SIG-M5 treated with dmso at 0.1 percent for 504 hours (cell line): ENCODE measurements at regions not wholly inside any gene's neighbourhood (a gene's known extent, or its start where the extent isn't known, plus 50 kb on each side); places are given as distances from the start of the nearest gene placed in this dataset.

Source experiments
- DNase-seq: peaks from one replicate; lab custom pipeline; 2025; ENCODE audit not compliant: unreplicated experiment; lab: John Stamatoyannopoulos, UW

DNA sequence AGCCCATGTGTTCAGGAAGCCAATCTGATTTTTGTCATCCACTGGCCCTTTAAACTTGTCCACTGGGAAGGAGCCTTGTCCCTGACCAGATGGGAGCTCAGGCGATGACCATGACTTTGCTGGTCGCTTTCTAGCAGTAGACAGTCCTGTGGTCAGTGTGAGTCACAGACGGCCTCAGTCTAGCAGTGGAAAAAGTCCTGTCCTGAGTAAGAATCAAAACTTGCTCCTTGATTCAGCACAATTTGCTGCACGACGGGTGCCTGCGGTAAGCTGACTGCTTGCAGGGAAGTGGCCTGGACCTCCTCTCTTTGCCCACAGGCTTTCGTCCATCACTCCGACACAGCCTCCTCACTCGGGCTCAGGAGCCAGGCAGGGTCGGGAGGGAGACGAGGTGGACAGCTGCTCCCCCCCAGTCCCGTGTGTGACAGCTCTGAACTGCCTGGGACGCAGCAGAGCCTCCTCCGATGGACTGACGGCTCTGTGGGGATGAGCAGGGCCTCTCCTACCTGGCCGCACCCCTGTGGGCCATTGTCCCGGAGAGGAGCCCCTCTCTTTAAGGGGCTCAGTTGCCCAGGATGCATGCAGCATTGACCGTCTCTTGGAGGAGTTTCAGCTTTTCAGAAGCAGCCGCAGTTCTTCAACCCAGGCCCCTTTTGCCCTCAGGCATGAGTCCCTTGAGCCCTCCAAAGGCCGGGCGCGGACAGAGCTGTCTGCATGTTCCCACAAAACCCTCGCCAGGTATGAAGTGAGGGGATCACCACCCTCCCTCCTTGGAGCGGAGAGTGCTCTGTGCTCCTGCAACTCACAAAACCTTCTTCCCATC, 209.2 kb downstream of the ANKRD60 start:
- no peak for DNase-seq

GRCh38 chr20:58018590-58018989, 209.9 kb downstream of the ANKRD60 start:
- no peak for DNase-seq

DNA sequence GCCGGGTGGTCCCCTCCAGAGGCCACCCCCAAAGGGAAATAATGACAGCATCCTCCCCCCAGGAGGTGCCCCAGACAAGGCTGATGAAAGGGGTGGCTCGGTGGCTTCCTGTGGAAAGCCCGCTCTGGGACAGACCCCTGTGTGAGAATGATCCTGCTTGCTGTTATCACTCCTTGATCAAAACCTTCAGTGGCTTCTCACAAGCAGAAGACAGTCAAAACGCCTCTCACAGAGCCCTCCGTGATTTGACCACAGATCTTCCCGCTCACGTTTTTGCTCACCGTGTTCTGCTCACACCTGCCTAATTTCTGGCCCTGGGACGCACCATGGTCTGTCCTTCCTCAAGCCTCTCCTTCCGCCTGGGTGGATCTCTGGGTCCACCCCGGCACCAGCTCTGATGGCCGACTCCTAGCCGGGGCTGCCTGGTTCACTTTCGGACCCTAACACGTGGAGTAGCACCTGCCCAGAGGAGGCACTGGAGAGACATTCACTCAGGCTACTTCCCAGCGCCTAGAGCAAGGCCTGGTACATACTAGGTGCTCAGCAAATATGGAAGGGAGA, 210.4 kb downstream of the ANKRD60 start:
- DNase-seq, result no peak

- no peak for DNase-seq
These were observed 211.1 kb downstream of the ANKRD60 start for GRCh38 chr20:58017231-58017969.

- DNase-seq, result no peak
These were observed 211.7 kb downstream of the ANKRD60 start for GRCh38 chr20:58016779-58017178.

DNA sequence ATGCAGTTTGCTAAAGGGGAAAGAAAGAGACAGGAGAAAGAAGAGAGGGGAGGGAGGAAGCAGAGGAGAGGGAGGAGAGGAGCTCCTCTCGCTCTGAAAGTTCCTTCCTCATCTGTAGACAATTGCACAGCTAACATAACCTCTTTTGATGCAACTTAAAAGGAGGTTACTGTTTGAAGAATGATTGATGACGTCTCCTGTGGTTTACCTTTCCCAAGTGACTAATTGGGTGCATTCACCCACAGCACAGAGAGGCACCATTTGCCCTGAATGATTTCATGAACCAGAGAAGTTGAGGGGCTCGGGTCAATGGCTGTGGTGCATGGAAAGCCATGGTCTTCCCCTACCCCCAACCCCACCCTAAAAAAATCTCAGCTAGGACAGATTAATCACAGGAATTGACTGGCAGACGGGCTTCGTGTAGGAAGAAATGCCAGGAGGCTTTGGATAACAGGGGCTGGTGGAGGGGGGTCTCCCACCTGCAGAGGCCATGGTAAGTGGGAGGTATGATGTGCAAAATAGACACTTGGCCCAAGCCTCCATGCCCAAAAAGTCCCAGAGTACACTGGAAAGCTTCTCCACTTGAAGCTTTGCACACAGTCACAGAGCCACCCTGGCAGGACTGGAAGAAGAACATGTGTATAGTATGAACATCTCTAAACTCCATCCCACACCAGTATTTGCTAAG, 213.7 kb downstream of the ANKRD60 start:
- DNase-seq, result peak; percentile 13

- no peak for DNase-seq
These were observed 215.5 kb downstream of the ANKRD60 start for GRCh38 chr20:58012731-58013510.

DNA sequence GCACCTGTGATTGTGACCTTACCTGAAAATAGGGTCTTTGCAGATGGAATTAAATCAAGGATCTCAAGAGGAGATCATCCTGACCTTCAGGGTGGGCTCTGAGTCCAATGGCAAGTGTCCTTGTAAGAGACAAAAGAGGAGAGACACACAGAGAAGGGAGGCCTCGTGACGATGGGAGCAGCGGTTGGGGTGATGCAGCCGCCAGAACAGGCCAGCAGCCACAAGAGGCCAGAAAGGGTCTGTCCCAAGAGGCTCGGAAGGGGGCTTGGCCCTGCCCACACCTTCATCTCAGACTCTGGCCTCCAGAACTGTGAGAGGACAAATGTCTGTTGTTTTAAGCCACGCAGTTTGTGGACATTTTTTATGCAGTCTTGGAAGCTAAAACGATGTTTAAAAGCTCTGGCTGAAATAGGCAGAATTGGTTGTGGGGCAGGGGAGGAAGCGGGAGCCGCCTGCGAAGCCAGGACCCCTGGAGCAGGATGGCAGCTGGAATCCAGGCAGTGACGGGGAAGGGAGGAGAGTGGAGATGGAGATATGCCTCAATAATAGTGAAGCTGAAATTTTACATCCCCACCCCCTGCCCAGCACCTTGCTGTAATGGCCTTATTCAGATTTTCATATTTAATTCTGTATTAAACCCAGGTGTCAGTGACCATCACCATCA, 216.4 kb downstream of the ANKRD60 start:
- no peak for DNase-seq

GRCh38 chr20:58011106-58011946, 217.1 kb downstream of the ANKRD60 start:
- DNase-seq, result no peak

DNA sequence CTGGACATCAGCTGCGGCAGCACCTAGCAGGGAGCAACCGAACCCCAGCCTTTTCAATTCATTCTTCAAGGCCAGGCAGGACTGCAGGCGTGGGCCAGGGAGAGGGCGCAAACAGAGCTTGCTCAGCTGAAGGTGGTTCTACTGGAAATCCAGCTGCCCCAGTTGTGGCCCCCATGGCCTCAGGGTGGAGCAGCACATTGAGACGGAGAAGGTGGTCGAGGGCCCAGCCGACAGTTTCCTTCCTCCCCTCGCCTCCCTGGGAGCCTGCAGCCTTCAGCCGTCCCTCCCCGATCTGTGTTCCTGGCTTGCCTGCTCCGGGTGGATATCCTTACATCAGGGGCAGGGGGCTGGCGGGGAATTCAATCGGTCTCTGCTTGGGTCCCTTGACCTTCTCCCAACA, 217.8 kb downstream of the ANKRD60 start:
- DNase-seq, result no peak

GRCh38 chr20:58010186-58010585, 218.3 kb downstream of the ANKRD60 start:
- DNase-seq, result no peak

DNA sequence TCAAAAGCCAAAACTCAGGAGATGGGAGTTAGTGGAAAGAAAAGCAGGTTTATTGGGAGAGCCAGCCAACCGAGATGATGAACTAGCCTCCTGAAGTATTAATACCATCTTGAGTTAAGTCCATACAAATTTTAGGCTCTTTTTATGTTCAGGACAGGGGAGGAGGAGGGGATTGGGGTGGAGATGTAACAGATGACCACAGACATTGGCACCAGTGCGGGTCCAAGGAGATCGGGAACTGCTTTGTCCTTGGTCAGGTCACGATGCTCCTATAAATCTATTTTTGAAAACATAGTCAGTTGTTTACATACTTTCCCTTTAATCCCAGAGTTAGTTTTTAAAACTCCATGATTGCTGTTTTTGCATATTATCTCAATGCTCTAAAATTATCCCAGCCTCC, 219.6 kb downstream of the ANKRD60 start:
- DNase-seq, result no peak

DNA sequence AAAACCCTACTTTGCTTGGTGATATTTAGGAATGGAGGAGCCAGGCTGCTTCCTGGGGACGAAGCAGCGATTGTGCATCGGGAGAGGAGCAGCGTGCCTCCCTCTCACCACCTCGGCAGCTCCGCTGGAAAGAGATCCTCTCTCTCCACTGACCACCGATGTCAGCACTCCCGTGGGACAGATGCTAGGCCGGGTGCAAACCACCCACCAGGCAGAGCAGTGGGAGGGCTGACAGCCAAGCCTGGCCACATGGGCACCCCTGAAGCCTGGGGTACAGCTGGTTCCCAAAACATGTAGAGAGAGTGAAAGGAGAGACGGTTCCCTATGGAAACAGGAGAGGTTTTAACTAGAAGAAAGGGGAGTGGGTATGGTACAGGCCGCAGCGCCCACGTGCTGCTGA, 220.0 kb downstream of the ANKRD60 start:
- no peak for DNase-seq

DNA sequence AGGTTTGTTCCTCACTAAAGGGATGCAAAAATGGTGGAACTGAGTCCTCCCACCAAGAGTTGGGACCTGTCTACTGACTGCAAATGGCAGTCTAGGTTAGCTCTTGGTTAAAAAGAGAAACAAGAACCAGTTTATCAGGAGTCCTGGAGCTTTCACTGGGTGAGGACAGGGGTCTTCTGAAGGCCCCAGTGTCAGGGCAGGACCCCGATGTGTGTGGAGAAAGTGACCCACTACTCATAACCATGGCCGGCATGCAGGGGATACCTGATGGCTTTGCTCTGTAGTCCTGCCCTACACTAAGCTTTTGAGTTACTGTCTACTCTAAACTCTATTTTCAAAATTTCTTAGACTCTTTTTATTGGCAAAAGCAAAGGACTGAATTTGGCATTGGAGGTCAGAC, 220.5 kb downstream of the ANKRD60 start:
- DNase-seq, result no peak

DNA sequence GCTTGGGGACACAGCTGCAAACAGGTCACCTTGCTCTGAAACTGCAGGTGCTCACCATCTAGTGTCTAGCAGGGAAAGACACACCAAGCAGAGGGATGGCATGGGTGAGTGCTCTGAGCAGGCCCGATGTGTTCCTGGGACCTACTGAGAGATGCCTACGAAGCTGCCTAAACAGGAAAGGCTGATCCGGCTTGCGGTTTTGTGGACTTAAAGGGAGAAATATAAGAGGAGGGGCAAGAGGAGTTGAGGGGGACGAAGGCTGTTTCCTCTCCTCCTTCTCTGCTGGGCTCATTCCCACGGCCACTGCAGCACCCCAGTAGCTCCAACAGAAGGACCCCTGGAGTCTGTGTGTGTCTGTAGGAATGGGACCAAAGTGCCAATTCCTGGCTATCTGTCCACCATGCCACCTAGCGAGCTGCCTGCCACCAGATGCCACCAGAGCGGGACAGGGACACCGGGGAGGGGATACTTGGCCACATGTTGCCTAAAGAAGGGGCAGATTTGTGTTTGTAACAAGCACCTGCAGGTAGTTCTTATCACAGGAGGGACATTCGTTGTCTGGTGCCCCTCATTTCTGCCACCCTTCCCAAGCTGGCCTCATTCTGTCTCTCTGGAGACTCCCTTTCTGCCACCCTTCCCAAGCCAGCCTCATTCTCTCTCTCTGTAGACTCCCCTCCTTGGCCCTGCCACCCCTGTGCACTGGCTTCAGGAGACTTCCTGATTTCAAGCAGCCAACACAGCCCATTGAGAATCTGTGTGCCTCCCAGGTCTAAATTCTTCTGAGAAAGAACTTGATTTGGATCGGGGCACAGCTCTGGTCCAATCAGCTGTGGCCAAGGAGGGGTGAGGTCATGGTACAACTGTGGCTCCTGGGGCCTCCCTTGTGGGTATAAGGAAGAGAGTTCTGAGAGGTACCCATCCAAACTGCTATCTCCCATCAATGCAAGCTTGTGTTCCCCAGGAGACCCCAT, 221.8 kb downstream of the ANKRD60 start:
- DNase-seq, result no peak

DNA sequence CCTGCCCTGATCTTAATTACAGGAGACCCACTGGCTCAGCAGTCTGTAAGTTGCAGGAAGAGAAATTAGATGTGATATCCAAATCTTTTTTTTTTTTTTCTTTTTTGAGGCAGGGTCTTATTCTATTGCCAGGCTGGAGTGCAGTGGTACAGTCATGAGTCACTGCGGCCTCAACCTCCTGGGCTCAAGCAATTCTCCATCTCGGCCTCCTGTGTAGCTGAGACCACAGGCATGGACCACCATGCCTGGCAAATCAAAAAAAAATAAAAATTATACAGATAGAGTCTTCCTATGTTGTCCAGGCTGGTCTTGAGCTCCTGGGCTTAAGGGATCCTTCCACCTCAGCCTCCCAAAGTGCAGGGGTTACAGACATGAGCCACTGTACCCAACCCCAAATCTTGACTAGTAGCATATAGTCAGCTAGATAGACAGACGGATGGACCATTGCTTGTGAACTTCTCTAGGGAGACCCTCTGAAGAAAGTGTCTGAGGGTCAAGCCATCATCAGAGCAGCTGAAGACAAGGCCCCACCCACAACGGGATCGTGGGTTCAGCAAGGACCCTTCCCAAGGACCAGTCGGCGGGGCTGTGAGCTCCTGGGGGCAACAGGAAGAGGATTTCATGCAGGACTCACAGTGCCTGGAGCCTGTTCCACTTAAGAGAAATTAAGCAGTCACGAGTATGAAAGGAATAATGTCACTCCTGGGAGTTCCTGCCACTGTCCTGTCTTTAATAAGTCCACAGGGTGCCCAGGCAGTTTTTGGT, 222.7 kb downstream of the ANKRD60 start:
- DNase-seq, result no peak

DNA sequence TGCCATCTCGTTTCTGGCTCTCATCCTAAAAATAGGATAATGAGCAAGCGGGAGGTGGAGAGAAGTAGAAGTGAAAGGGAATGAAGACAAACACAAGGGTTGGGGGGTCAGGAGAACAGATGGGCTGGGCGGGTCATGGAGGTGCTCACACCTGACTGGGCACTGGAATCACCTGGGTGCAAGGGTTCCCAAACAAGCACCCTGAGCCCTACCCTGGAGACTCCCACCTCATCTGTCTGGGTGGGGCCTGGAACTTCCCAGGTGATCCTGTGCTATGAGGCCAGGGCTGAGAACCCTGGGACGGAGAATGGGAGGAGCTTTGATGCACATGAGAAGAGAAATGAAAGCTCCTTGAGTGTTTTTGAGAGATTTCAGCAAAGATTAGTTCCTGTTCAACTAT, 223.6 kb downstream of the ANKRD60 start:
- DNase-seq, result no peak
